ENCODE measurements at regions not wholly inside any gene's neighbourhood (a gene's known extent, or its start where the extent isn't known, plus 50 kb on each side); places are given as distances from the start of the nearest gene placed in this dataset.

- no peak for DNase-seq
These were observed 1566.9 kb upstream of the PIK3C3 start for GRCh38 chr18:40388121-40388520.

- no peak for DNase-seq
These were observed 1567.8 kb upstream of the PIK3C3 start for GRCh38 chr18:40387130-40387787.

- DNase-seq = no peak
These were observed 1572.8 kb upstream of the PIK3C3 start for GRCh38 chr18:40382197-40382596.

- DNase-seq = no peak
These were observed 1574.2 kb upstream of the PIK3C3 start for GRCh38 chr18:40380686-40381439.

- DNase-seq = no peak
These were observed 1579.2 kb upstream of the PIK3C3 start for GRCh38 chr18:40375837-40376236.

GRCh38 chr18:40371673-40372072, 1583.4 kb upstream of the PIK3C3 start:
- no peak for DNase-seq

- no peak for DNase-seq
These were observed 1587.5 kb upstream of the PIK3C3 start for GRCh38 chr18:40367576-40367975.

- DNase-seq = no peak
These were observed 1588.5 kb upstream of the PIK3C3 start for GRCh38 chr18:40366521-40366920.

- DNase-seq = no peak
These were observed 1589.5 kb upstream of the PIK3C3 start for GRCh38 chr18:40365526-40365925.

GRCh38 chr18:40360558-40360957, 1594.5 kb upstream of the PIK3C3 start:
- no peak for DNase-seq

- DNase-seq = no peak
These were observed 1597.5 kb upstream of the PIK3C3 start for GRCh38 chr18:40357536-40357935.

GRCh38 chr18:40356168-40356567, 1598.9 kb upstream of the PIK3C3 start:
- no peak for DNase-seq

- no peak for DNase-seq
These were observed 1599.3 kb upstream of the PIK3C3 start for GRCh38 chr18:40355726-40356125.

GRCh38 chr18:40348196-40348595, 1606.8 kb upstream of the PIK3C3 start:
- no peak for DNase-seq

GRCh38 chr18:40347261-40347660, 1607.8 kb upstream of the PIK3C3 start:
- no peak for DNase-seq

- no peak for DNase-seq
These were observed 1608.9 kb upstream of the PIK3C3 start for GRCh38 chr18:40346146-40346545.

- DNase-seq = no peak
These were observed 1613.3 kb upstream of the PIK3C3 start for GRCh38 chr18:40341701-40342100.

GRCh38 chr18:40338284-40338683, 1616.8 kb upstream of the PIK3C3 start:
- no peak for DNase-seq

- no peak for DNase-seq
These were observed 1628.0 kb upstream of the PIK3C3 start for GRCh38 chr18:40326985-40327384.

- DNase-seq = no peak
These were observed 1629.0 kb upstream of the PIK3C3 start for GRCh38 chr18:40325988-40326387.

GRCh38 chr18:40314199-40314598, 1640.8 kb upstream of the PIK3C3 start:
- DNase-seq = no peak

- DNase-seq = no peak
These were observed 1641.9 kb upstream of the PIK3C3 start for GRCh38 chr18:40313030-40313642.

- no peak for DNase-seq
These were observed 1647.4 kb upstream of the PIK3C3 start for GRCh38 chr18:40307627-40308026.

- no peak for DNase-seq
These were observed 1658.2 kb upstream of the PIK3C3 start for GRCh38 chr18:40296717-40297413.
